ENCODE measurements at regions not wholly inside any gene's neighbourhood (a gene's known extent, or its start where the extent isn't known, plus 50 kb on each side); places are given as distances from the start of the nearest gene placed in this dataset.

DNA sequence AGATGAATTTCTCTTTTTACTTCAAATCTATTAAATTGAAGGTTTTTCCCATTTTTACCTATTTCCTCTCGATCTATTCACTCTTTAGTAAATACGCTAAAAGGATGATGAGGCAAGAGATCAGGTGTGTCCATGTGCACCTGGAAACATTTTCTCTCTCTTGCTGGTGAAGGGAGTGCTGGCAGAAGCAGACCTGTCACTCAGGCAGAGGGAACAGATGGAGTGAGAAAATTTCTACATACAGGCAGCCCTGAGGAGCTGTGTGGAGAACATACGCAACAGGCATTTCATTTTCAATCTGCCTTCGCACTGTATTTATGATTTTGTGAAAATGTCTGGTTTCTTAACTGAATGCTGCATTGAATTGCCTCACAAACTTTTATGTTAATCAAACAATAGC is 249.5 kb downstream of the GPM6A start:
- H3K4me1 Mint-ChIP-seq: peaks cover 17% of the 10 kb centered on the region
- TF ChIP-seq, protein P1, sequence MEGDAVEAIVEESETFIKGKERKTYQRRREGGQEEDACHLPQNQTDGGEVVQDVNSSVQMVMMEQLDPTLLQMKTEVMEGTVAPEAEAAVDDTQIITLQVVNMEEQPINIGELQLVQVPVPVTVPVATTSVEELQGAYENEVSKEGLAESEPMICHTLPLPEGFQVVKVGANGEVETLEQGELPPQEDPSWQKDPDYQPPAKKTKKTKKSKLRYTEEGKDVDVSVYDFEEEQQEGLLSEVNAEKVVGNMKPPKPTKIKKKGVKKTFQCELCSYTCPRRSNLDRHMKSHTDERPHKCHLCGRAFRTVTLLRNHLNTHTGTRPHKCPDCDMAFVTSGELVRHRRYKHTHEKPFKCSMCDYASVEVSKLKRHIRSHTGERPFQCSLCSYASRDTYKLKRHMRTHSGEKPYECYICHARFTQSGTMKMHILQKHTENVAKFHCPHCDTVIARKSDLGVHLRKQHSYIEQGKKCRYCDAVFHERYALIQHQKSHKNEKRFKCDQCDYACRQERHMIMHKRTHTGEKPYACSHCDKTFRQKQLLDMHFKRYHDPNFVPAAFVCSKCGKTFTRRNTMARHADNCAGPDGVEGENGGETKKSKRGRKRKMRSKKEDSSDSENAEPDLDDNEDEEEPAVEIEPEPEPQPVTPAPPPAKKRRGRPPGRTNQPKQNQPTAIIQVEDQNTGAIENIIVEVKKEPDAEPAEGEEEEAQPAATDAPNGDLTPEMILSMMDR (IDR thresholded peaks at IDR 0.05; ENCODE audit: unreplicated experiment): no peak
- no peak for DNase-seq (ENCODE audit: low spot score in 2 of 2, unreplicated experiment in 2 of 2)

More for the DNA sequence above, 249.5 kb downstream of the GPM6A start:
- no peak overlapping the region for H3K27ac Mint-ChIP-seq
- peaks cover 6% of the 10 kb centered on the region for H3K27me3 Mint-ChIP-seq (ENCODE audit: low read depth)
- no peaks in the 10 kb centered on the region for H3K36me3 Mint-ChIP-seq
- H3K9me3 Mint-ChIP-seq: peaks cover 7% of the 10 kb centered on the region
- no peak overlapping the region for H3K4me3 Mint-ChIP-seq

All from mesothelial cell of epicardium (in vitro differentiated cells).